ENCODE measurements at regions not wholly inside any gene's neighbourhood (a gene's known extent, or its start where the extent isn't known, plus 50 kb on each side); places are given as distances from the start of the nearest gene placed in this dataset.
"Not testable (repeated sequence)": the region's sequence is repeated elsewhere in the genome, so short reads cannot be mapped to it uniquely, and the experiment has no call there.

GRCh38 chr18:66995270-66995669 lies 391.4 kb upstream of the CDH19 start:
- no peak for DNase-seq

- DNase-seq = no peak
Observed at GRCh38 chr18:66994790-66995189, 390.9 kb upstream of the CDH19 start.

GRCh38 chr18:66993492-66993891 lies 389.6 kb upstream of the CDH19 start:
- DNase-seq = no peak

GRCh38 chr18:66990909-66991308 lies 387.0 kb upstream of the CDH19 start:
- no peak for DNase-seq

GRCh38 chr18:66979009-66979408 lies 375.1 kb upstream of the CDH19 start:
- DNase-seq = no peak

GRCh38 chr18:66972681-66973080 lies 368.8 kb upstream of the CDH19 start:
- no peak for DNase-seq

GRCh38 chr18:66971960-66972359 lies 368.1 kb upstream of the CDH19 start:
- DNase-seq = no peak

- DNase-seq = no peak
Observed at GRCh38 chr18:66966171-66966570, 362.3 kb upstream of the CDH19 start.

GRCh38 chr18:66958309-66958708 lies 354.4 kb upstream of the CDH19 start:
- no peak for DNase-seq

GRCh38 chr18:66951750-66952149 lies 347.9 kb upstream of the CDH19 start:
- no peak for DNase-seq

- DNase-seq = no peak
Observed at GRCh38 chr18:66949419-66949818, 345.5 kb upstream of the CDH19 start.

- no peak for DNase-seq
Observed at GRCh38 chr18:66937546-66937945, 333.7 kb upstream of the CDH19 start.

- DNase-seq = no peak
Observed at GRCh38 chr18:66931010-66931409, 327.1 kb upstream of the CDH19 start.

- DNase-seq = no peak
Observed at GRCh38 chr18:66916834-66917233, 312.9 kb upstream of the CDH19 start.

GRCh38 chr18:66900837-66901236 lies 296.9 kb upstream of the CDH19 start:
- no peak for DNase-seq

- no peak for DNase-seq
Observed at GRCh38 chr18:66895631-66896030, 291.7 kb upstream of the CDH19 start.

- no peak for DNase-seq
Observed at GRCh38 chr18:66894851-66895250, 291.0 kb upstream of the CDH19 start.

GRCh38 chr18:66892388-66892787 lies 288.5 kb upstream of the CDH19 start:
- not testable (repeated sequence) for DNase-seq

GRCh38 chr18:66874812-66875474 lies 271.1 kb upstream of the CDH19 start:
- DNase-seq = no peak

GRCh38 chr18:66874375-66874774 lies 270.5 kb upstream of the CDH19 start:
- DNase-seq = no peak

GRCh38 chr18:66873899-66874298 lies 270.0 kb upstream of the CDH19 start:
- no peak for DNase-seq

GRCh38 chr18:66872277-66872676 lies 268.4 kb upstream of the CDH19 start:
- DNase-seq = peak; percentile 34

- DNase-seq = peak; percentile 4
Observed at GRCh38 chr18:66867653-66868052, 263.8 kb upstream of the CDH19 start.

GRCh38 chr18:66866427-66866940 lies 262.6 kb upstream of the CDH19 start:
- DNase-seq = not testable (repeated sequence)
